ENCODE measurements at regions not wholly inside any gene's neighbourhood (a gene's known extent, or its start where the extent isn't known, plus 50 kb on each side); places are given as distances from the start of the nearest gene placed in this dataset.

GRCh38 chr13:22176968-22177520, 506.2 kb downstream of the FGF9 start:
- no peak for DNase-seq (ENCODE audit: low read depth in 2 of 2)

DNA sequence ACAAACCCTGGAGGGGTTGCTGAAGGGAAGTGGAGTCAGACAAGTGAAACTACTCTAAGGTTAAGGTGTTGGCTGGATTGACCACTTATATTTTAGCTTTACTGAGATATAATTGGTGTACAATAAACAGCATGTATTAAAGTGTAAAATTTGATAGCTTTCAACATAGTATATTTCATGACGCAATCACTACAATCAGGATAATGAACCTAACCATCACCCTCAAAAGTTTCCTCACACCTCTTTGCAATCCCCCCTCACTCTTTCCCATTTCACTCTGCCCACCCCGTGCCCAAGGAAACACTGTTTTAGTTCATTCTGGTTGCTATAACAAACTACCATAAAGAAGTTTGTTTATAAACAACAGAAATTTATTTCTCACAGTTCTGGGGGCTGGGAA, 508.0 kb downstream of the FGF9 start:
- no peak for DNase-seq (ENCODE audit: low read depth in 2 of 2)

DNA sequence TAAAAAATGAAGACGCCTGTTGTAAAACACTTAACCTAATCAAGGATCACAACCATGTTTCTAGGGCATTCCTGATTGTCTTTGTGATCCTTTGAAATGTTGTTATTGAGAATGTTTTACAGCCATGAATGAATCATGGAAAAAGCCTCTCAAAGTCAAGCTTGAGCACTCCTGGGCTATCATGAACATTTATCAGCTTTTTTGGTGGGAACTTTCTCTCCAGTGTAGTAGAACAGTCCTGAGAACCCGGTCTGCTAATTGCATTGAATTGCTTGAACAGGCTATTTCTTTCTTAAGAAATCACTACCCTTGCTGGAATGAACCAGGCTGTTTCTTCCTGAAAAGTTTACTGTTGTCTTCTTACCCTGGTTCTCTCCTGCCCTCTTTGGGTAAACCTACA, 516.5 kb downstream of the FGF9 start:
- DNase-seq (ENCODE audit: low read depth in 2 of 2) = no peak

- no peak for DNase-seq (ENCODE audit: low read depth in 2 of 2)
Measured at GRCh38 chr13:22189176-22190048, 518.5 kb downstream of the FGF9 start.

DNA sequence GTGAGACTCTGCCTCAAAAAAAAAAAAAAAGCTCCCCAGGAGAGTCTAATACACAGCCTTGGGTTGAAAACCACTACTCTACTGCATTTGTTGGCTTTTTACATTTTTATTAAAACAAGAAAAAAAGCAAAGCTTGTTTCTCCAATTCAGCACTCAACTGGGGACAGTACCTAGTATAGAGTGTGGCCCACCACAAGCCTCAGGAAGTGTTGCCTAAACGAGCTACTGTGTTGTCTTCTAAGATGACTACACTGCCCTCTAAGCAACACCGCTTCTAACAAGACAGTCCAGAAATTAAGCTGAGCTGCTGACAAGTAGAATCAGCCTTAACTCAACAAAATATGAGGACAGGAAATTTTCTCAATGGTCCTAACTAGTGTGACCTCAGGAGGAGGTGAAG, 522.2 kb downstream of the FGF9 start:
- DNase-seq (ENCODE audit: low read depth in 2 of 2) = no peak

DNA sequence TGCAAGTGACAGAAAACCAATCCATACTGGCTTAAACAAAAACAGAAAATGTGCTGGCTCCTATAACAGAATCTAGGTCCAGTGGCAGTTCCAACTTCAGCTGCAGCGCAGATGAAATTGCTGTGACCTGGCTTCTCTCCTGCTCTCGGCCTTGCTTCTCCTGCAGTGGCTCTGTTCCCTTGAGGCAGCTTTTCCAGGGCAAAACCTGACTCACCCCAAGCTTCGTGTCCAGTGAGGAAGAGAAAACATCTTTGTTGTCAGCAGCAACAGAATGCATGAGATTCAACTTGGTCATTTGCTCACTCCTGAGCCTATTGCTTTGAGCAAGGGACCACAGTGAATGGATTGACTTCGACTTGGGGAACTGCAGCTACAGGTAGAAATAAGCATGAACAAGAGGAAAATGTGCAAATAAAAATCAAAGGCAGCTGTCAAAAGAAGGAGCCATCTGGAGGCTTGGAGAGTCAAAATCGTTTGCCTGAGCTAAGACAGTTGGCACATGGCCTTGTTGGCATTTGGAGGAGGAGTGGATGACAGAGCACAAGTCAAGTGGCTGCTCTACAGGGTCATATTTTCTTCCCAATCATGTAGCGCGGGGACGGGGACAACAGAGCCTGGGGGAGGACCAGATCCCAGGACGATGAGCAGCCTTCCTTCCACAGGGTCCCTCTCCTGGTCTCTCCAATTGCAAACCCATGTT, 523.4 kb downstream of the FGF9 start:
- DNase-seq (ENCODE audit: low read depth in 2 of 2) = no peak

DNA sequence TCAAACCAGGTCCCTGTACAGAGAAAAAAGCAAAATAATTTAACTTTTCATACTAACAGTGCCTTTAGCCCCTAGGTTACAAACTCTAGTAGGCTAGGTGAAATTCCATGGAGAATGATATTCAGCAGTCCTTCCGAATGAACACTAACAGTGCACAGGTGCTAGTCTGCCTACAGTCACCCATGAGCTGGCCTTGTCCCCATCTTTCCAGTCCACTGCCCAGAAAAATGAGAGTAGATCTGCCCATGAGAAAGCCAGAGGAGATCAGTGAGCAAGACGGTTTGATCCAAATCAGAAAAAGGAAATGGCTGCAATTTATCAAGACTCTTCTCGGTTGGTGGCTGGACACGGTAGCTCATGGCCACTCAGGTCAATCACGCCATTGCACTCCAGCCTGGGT, 524.9 kb downstream of the FGF9 start:
- DNase-seq (ENCODE audit: low read depth in 2 of 2) = no peak

DNA sequence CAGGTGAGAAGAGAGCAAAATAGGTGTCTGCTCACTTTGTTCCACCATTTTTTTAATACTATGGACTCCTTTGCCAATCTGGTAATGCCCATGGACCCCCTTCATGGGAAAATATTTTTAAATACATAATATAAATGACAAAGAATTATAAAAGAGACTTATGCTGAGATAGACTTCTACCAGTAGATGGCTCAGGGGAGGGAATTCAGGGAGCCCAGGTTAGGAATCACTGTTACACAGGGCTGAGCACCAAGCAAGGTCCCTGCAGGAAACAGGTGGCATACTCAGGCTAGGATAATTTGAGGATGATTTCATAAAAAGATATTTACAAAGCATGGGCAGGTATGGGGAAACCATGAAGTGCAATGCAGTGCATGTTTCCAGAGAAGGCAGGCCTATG, 525.9 kb downstream of the FGF9 start:
- no peak for DNase-seq (ENCODE audit: low read depth in 2 of 2)

DNA sequence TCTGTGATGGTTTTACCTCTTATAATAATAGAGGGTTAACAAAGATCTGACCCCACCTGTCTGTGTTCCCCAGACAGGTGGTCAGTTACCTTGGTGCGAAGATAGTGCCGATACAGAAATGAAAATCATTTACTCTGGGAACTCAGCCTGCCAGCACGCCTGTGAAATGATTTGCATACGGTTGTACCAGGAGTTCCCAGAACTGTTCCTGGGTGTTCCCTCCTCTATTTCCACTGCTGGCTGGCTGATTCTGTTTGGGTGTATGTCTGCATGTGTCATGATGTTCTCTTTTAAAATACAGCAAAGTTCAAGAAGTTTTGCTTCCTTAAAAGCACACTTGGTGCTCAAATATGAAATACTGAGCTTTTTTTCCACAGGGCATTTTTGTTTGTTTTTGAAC, 527.1 kb downstream of the FGF9 start:
- no peak for DNase-seq (ENCODE audit: low read depth in 2 of 2)

DNA sequence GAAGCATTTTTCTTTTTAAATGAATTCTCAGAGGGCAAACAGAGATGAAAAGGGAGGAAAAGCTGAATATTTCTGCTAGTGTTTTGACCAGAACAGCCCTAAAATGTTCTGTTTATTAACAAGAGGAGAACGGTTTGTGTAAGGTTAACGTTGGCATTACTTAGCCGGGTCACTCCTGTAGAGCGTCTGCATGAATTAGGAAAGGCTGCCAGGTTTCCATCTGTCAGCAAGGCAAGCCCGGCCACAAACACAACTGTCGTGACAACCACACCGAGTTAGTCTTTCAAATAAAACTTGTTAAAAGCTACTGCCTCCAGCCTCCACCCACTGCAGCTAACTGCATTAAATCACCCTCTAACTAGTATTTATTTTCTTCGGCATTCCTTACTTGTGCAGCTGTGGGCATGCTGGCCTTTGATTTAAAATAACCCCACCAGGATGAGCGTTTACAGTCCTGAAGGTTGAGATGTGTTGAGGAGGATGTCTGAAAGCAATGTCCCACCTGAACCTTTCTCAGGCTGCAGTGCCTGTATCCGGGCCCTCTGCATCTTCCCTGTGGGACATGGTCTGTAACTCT, 527.9 kb downstream of the FGF9 start:
- no peak for DNase-seq (ENCODE audit: low read depth in 2 of 2)

DNA sequence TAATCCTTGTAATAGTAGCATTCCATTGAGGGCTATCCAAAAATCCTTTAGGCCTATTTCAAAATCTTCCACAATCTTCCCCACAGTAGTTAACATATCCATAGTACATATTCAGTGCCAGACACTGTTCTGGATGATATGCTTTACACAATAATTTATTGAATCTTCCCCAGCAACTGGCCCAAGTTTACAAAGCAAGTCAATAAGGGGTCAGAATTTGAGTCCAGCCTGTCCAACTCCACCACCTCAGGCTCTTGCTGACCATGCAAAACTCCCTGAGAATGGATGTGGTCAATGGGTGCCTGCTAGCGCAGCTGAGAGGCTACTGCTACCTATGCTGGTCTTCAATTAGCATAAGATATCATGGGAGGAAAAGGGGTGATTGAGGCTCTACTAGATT, 529.6 kb downstream of the FGF9 start:
- no peak for DNase-seq (ENCODE audit: low read depth in 2 of 2)

DNA sequence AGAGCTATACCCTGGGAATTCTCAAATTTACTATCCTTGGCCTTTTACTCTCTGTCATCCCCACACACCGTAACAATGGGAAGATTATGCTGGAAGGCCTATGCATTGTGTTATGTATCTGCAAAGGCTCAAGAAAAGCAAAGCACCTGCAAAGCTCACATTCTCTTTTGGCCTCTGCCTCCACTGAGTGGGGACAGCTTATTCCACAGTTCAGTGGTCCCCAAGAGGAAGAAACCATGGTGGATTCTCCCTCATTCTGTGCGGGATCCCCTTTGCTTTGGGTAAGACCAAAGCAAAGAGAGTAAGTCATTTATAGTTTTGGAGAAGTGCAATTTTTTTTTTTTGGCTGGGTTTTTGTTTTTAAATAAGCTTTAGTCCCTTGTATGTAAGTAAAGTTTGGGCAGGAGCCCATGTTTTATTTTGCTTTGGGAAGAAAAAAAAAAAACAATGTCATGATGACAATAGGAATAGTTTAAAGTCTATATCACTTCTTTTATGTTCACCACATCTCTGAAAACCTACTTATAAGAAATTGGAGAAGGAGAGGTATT, 530.6 kb downstream of the FGF9 start:
- DNase-seq (ENCODE audit: low read depth in 2 of 2) = no peak

DNA sequence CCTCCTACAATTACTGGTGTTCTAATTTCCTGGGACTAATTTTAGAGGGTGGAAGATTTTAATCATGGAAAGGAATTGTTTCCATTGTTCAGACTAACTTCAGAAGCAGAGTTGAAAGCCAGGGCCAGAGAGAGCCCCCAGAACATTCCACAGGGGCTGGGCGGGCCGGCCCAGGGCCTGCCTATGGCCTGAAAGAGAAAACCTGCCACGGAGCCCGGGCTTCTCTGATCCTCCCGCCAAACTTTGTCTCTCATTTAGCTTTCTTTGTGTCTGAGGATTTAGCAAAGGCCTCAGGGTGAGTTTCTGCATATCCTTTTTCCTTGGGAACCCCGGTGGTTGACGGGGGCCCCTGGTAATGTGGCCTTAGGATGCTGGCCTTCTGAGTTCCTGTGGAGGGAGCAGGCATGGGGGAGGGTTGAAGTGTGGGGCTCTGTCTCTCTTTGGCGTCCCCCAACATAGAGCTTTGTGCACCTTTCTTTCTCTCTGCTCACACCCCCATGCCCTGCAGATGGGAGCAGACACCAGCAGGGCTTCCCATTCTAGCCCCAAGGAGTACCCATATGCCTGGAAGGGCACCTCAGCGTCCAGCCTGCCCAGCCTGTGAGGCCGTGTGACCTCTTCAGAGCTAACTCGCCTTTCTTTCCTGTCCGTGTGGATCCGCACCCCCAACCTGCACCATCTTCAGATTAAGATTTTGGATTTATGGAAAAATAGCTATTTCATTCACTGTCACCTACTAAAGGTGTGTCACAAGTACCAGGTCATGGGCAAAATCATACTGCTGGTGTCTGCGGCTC, 539.5 kb downstream of the FGF9 start:
- no peak for DNase-seq (ENCODE audit: low read depth in 2 of 2)

- DNase-seq (ENCODE audit: low read depth in 2 of 2) = no peak
Measured at GRCh38 chr13:22211876-22212275, 541.0 kb downstream of the FGF9 start.

- no peak for DNase-seq (ENCODE audit: low read depth in 2 of 2)
Measured at GRCh38 chr13:22212576-22212975, 541.7 kb downstream of the FGF9 start.

GRCh38 chr13:22214184-22214583, 543.3 kb downstream of the FGF9 start:
- DNase-seq (ENCODE audit: low read depth in 2 of 2) = no peak

- DNase-seq (ENCODE audit: low read depth in 2 of 2) = no peak
Measured at GRCh38 chr13:22218797-22219196, 547.9 kb downstream of the FGF9 start.

GRCh38 chr13:22219709-22220108, 548.8 kb downstream of the FGF9 start:
- no peak for DNase-seq (ENCODE audit: low read depth in 2 of 2)

- DNase-seq (ENCODE audit: low read depth in 2 of 2) = no peak
Measured at GRCh38 chr13:22220151-22221135, 549.6 kb downstream of the FGF9 start.

- DNase-seq (ENCODE audit: low read depth in 2 of 2) = no peak
Measured at GRCh38 chr13:22223411-22223810, 552.5 kb downstream of the FGF9 start.

All from lung microvascular endothelial cell (primary cell).